ENCODE measurements at regions not wholly inside any gene's neighbourhood (a gene's known extent, or its start where the extent isn't known, plus 50 kb on each side); places are given as distances from the start of the nearest gene placed in this dataset.

DNA sequence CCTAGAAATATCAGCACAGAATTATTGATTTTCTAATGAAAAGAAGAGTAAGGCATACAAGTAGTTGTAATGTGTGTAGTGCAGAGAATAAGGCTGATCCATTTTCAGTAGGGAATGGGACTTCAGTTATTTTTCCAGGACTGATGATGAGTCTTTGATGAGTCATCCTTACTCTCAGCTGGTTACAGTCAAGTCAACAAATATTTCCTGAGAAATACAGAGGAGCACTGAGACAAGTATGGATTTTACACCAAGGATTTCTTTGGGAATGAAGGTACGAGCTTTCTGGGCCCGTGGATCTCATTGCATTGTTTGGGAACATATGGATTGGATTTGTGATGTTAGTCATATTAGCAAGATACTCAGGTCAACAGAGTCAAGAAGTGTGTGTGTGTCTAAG lies 502.7 kb downstream of the FGF9 start (continued):
- TF ChIP-seq HEY1 (CRISPR knock-in tag; IDR thresholded peaks at IDR 0.05; ENCODE audit: borderline replicate concordance) = no peak

GRCh38 chr13:22175241-22175640 lies 504.4 kb downstream of the FGF9 start:
- no peak for TF ChIP-seq FOSL1 (tag; conservative IDR thresholded peaks at IDR 0.05)
- TF ChIP-seq PHTF2 (CRISPR knock-in tag; IDR thresholded peaks at IDR 0.05) = no peak
- TF ChIP-seq NR3C1 (CRISPR knock-in tag; IDR thresholded peaks at IDR 0.05) = no peak
- no peak for TF ChIP-seq RBFOX2 (IDR thresholded peaks at IDR 0.05; ENCODE audit: low read depth, low read length)
- TF ChIP-seq ZBTB12 (CRISPR knock-in tag; IDR thresholded peaks at IDR 0.05) = no peak
- TF ChIP-seq NR4A1 (CRISPR knock-in tag; IDR thresholded peaks at IDR 0.05) = no peak
- no peak for TF ChIP-seq NR4A1 (tag; IDR thresholded peaks at IDR 0.05)
- Histone ChIP-seq H3K9me1 (ENCODE audit: control insufficient read depth, insufficient read depth, low read length) (no peaks in the 10 kb centered on the region), H2AFZ (ENCODE audit: low read depth, low read length) (no peak overlapping the region), H4K20me1 (replicated peaks; ENCODE audit: control insufficient read depth, insufficient read depth, low read length) (no peaks in the 10 kb centered on the region), H3K4me1 (replicated peaks in 1 of 2; ENCODE audit: control insufficient read depth in 2 of 2, insufficient read depth in 2 of 2, low read length in 2 of 2) (no peaks in the 10 kb centered on the region), H3K9ac (ENCODE audit: insufficient read depth in 1 of 2, low read depth in 2 of 2, low read length in 2 of 2) (no peak overlapping the region), H3K4me3 (no peak overlapping the region), H3K9me3 (replicated peaks; ENCODE audit: control insufficient read depth, insufficient read depth, low read depth, low read length) (no peaks in the 10 kb centered on the region), H3K79me2 (ENCODE audit: control insufficient read depth, insufficient read depth, low read length) (no peaks in the 10 kb centered on the region), H3K4me2 (ENCODE audit: insufficient read depth, low read length) (no peak overlapping the region), H3K36me3 (ENCODE audit: control insufficient read depth, insufficient read depth, low read length) (no peaks in the 10 kb centered on the region), H3K27me3 (ENCODE audit: control insufficient read depth in 2 of 2, insufficient read depth in 2 of 2, low read length in 2 of 2) (no peaks in the 10 kb centered on the region), H3K27ac (ENCODE audit: extremely low read depth, low read depth, low read length) (no peak overlapping the region)
- ChIA-PET CTCF (ENCODE audit: low intra/inter-chr PET ratio) (no interaction called here), POLR2A (no interaction called here)
- FAIRE-seq = no peak
- WGBS (ENCODE audit: insufficient coverage, low coverage, missing lambda C conversion rate) = 9% methylated on average over 7 of the region's 8 CpGs
- in situ Hi-C loops (cut with MboI) (no loop called here), intact Hi-C loops (cut with micrococcal nuclease) (no loop called here)
- DNase-seq (ENCODE audit: extremely low read depth in 1 of 4, low spot score in 3 of 4) = no peak
- no TSS peak for BruUV-seq (replicated peaks)
- ATAC-seq = no peak
